Mucosa of descending colon (tissue), 3 donors: ENCODE measurements at regions not wholly inside any gene's neighbourhood (a gene's known extent, or its start where the extent isn't known, plus 50 kb on each side); places are given as distances from the start of the nearest gene placed in this dataset.

ENCODE experiments used
- ATAC-seq: fragments of 200-7000 bp; cut with Tn5 transposase; one replicate; pipeline ENCODE4 v1.9.1; 2020; ENCODE audit warnings: mild to moderate bottlenecking, moderate library complexity
- DNase-seq, 3 donors: peaks; one replicate each; pipeline ENCODE4 v3.0.0-alpha.2; 2020
- H3K36me3 ChIP-seq: fragments of 200-600 bp; one replicate; pipeline ENCODE4 v1.8.0; 2021; ENCODE audit warnings: low read depth, mild to moderate bottlenecking
- H3K4me1 ChIP-seq: fragments of 200-600 bp; one replicate; pipeline ENCODE4 v1.8.0; 2021; ENCODE audit warnings: low read depth, mild to moderate bottlenecking
- H3K4me3 ChIP-seq: fragments of 200-600 bp; one replicate; pipeline ENCODE4 v1.8.0; 2021; ENCODE audit warnings: mild to moderate bottlenecking
- H3K9me3 ChIP-seq: fragments of 200-600 bp; one replicate; pipeline ENCODE4 v1.8.0; 2021; ENCODE audit warnings: mild to moderate bottlenecking
- CTCF ChIP-seq: fragments of 200-600 bp; IDR thresholded peaks from one replicate; pipeline ENCODE4 v1.8.0; 2022; ENCODE audit warnings: antibody characterized with exemption, mild to moderate bottlenecking
- intact Hi-C, 2 donors: fragments of 100-400 bp; cut with DNase I in 1 of 2; cut with micrococcal nuclease in 1 of 2; formaldehyde crosslinking; loops; one replicate each; pipeline versions ENCODE4 v1.11.0 to v1.11.1; 2022; cut with DNase I, micrococcal nuclease
- donor health status: DM: no; HTN: no; CAD: no; lungs with moderate emphysema.
- donor health status: DM: no; HTN: no; CAD: no.
- donor health status: DM: no; HTN: yes; CAD: no.

GRCh38 chr17:22654447-22654846 lies 962.1 kb downstream of the KCNJ18 start:
- no peak for DNase-seq
- no peaks in the 10 kb centered on the region for H3K4me1 ChIP-seq
- no peak for TF ChIP-seq CTCF
- peaks cover 67% of the 10 kb centered on the region for H3K9me3 ChIP-seq
- H3K36me3 ChIP-seq: no peaks in the 10 kb centered on the region
- no peak for ATAC-seq
- no peak overlapping the region for H3K4me3 ChIP-seq
- intact Hi-C loops: no loop called here

- no peak for DNase-seq
- no peak for TF ChIP-seq CTCF
- peaks cover 66% of the 10 kb centered on the region for H3K9me3 ChIP-seq
- H3K36me3 ChIP-seq: no peaks in the 10 kb centered on the region
- no peaks in the 10 kb centered on the region for H3K4me1 ChIP-seq
- intact Hi-C loops: no loop called here
- no peak for ATAC-seq
- H3K4me3 ChIP-seq: no peak overlapping the region
Measured at GRCh38 chr17:22669721-22670120, 977.4 kb downstream of the KCNJ18 start.

GRCh38 chr17:22671110-22671509 lies 978.8 kb downstream of the KCNJ18 start:
- TF ChIP-seq CTCF: no peak
- H3K4me1 ChIP-seq: no peaks in the 10 kb centered on the region
- peaks cover 77% of the 10 kb centered on the region for H3K9me3 ChIP-seq
- DNase-seq (no peak), ATAC-seq (no peak)
- intact Hi-C loops: no loop called here
- no peaks in the 10 kb centered on the region for H3K36me3 ChIP-seq
- no peak overlapping the region for H3K4me3 ChIP-seq

- Histone ChIP-seq H3K4me1 (no peaks in the 10 kb centered on the region), H3K36me3 (no peaks in the 10 kb centered on the region), H3K9me3 (peaks cover 65% of the 10 kb centered on the region), H3K4me3 (no peak overlapping the region)
- no peak for ATAC-seq
- no peak for DNase-seq
- TF ChIP-seq CTCF: no peak
- intact Hi-C loops: no loop called here
Measured at GRCh38 chr17:22692066-22692805, 999.9 kb downstream of the KCNJ18 start.

- TF ChIP-seq CTCF: no peak
- ATAC-seq (no peak), DNase-seq (no peak)
- Histone ChIP-seq H3K4me1 (no peaks in the 10 kb centered on the region), H3K4me3 (no peak overlapping the region), H3K9me3 (peaks cover 68% of the 10 kb centered on the region), H3K36me3 (no peaks in the 10 kb centered on the region)
- intact Hi-C loops: no loop called here
Measured at GRCh38 chr17:22692806-22693171, 1000.5 kb downstream of the KCNJ18 start.
